ENCODE measurements at regions not wholly inside any gene's neighbourhood (a gene's known extent, or its start where the extent isn't known, plus 50 kb on each side); places are given as distances from the start of the nearest gene placed in this dataset.

GRCh38 chr6:43890197-43891062 lies 120.4 kb downstream of the VEGFA start:
- Histone ChIP-seq H3K4me3 (no peak overlapping the region), H3K27ac (no peak overlapping the region), H3K36me3 (no peaks in the 10 kb centered on the region), H3K4me1 (no peaks in the 10 kb centered on the region), H3K27me3 (no peaks in the 10 kb centered on the region), H3K9me3 (no peaks in the 10 kb centered on the region)
- no peak for TF ChIP-seq CTCF (IDR thresholded peaks at IDR 0.05)
- no peak for DNase-seq (ENCODE audit: low spot score)

GRCh38 chr6:43887906-43888683 lies 118.1 kb downstream of the VEGFA start:
- no peak for DNase-seq (ENCODE audit: low spot score)
- H3K4me3 ChIP-seq = no peak overlapping the region
- no peak for TF ChIP-seq CTCF (IDR thresholded peaks at IDR 0.05)
- no peak overlapping the region for H3K27ac ChIP-seq
- H3K27me3 ChIP-seq = no peaks in the 10 kb centered on the region
- H3K9me3 ChIP-seq = no peaks in the 10 kb centered on the region
- no peaks in the 10 kb centered on the region for H3K36me3 ChIP-seq
- H3K4me1 ChIP-seq = peaks cover 0 to 5% of the 10 kb centered on the region in 2 donors

GRCh38 chr6:43887340-43887858 lies 117.4 kb downstream of the VEGFA start:
- Histone ChIP-seq H3K27me3 (no peaks in the 10 kb centered on the region), H3K4me3 (no peak overlapping the region), H3K4me1 (peaks cover 0 to 5% of the 10 kb centered on the region in 2 donors), H3K27ac (no peak overlapping the region), H3K36me3 (no peaks in the 10 kb centered on the region), H3K9me3 (no peaks in the 10 kb centered on the region)
- no peak for DNase-seq (ENCODE audit: low spot score)
- TF ChIP-seq CTCF (IDR thresholded peaks at IDR 0.05) = no peak

GRCh38 chr6:43886717-43887339 lies 116.8 kb downstream of the VEGFA start:
- H3K27me3 ChIP-seq = no peaks in the 10 kb centered on the region
- no peak overlapping the region for H3K27ac ChIP-seq
- no peaks in the 10 kb centered on the region for H3K9me3 ChIP-seq
- no peak for DNase-seq (ENCODE audit: low spot score)
- H3K36me3 ChIP-seq = no peaks in the 10 kb centered on the region
- H3K4me1 ChIP-seq = peaks cover 0 to 5% of the 10 kb centered on the region in 2 donors
- no peak for TF ChIP-seq CTCF (IDR thresholded peaks at IDR 0.05)
- no peak overlapping the region for H3K4me3 ChIP-seq

- no peak for TF ChIP-seq CTCF (IDR thresholded peaks at IDR 0.05)
- H3K9me3 ChIP-seq = no peaks in the 10 kb centered on the region
- no peak for DNase-seq (ENCODE audit: low spot score)
- no peak overlapping the region for H3K4me3 ChIP-seq
- no peaks in the 10 kb centered on the region for H3K27me3 ChIP-seq
- H3K4me1 ChIP-seq = peaks cover 0 to 5% of the 10 kb centered on the region in 2 donors
- no peaks in the 10 kb centered on the region for H3K36me3 ChIP-seq
- no peak overlapping the region for H3K27ac ChIP-seq
Observed at GRCh38 chr6:43886067-43886461, 116.1 kb downstream of the VEGFA start.
